ENCODE measurements at regions not wholly inside any gene's neighbourhood (a gene's known extent, or its start where the extent isn't known, plus 50 kb on each side); places are given as distances from the start of the nearest gene placed in this dataset.

GRCh38 chr22:47994045-47994444 is 1231.6 kb downstream of the TBC1D22A start:
- no peak for DNase-seq

DNA sequence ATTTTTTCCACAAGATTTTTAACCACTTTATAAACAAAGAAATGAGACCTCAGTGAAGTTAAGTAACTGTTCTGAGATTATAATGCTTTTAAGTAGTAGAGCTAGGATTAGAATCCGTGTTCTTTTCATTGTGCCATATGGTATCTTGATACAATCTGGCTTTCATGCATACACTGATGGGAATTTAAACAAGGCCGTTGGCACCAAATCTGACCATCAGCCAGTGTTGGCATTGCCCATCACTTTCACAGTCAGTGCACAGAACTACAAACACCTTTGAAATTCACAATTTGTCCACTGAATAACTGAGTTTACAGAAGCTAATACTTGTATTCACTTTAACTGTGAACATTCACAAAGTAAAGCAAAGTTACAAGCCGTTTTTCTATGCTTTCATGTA is 1228.0 kb downstream of the TBC1D22A start:
- DNase-seq, result no peak

DNA sequence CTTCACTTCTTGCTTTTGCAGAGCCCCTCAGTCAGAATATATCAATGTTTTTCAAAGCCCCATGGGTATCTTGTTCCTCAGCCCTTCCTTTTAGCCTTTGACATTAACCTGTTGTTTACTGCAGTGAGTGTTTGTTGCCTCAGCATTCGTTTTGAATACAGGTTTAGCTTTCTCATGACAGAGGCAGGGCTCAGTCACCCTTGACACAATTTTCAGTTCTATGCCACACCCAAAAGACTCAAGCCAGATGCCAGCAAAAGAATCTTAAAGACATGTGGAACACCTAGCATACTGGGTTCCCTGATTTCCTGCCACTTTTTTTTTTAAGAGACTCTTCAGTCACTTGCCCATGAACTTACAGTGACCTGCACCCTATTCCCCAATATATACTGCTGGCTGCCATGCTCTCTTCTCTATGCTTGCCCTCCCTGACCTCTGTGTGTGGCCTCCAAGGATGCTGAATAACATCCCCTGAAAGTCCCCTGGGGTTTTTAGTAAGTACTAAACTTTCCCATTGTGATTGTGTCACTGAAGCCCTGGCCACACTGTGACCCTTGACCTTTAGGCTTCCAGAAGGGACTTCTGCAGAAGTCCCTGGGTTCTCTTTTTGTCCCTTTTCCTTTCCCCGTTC is 1225.5 kb downstream of the TBC1D22A start:
- no peak for DNase-seq

- no peak for DNase-seq
Observed at GRCh38 chr22:47976219-47976618, 1213.8 kb downstream of the TBC1D22A start.

- no peak for DNase-seq
Observed at GRCh38 chr22:47967831-47968230, 1205.4 kb downstream of the TBC1D22A start.

DNA sequence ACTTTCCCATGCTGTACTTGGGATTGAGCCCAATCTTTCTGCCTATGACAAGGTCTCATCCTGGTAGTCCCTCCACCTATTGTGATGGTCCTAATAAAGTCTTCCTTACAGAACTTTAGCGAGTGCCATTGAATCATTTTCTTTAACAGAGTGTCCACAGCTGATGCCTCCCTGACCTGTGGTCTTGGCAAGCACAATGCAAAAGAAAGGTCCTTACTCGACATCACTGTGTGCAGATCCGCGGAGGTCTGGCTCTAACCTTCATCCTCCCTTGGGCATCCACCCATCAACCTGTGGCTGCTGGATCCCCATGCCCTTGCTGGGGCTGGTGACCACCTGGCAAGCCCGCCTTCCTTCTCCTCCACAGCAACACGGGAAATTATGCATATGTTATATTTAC is 1203.9 kb downstream of the TBC1D22A start:
- DNase-seq, result no peak

- no peak for DNase-seq
Observed at GRCh38 chr22:47965896-47966295, 1203.4 kb downstream of the TBC1D22A start.

GRCh38 chr22:47965066-47965465 is 1202.6 kb downstream of the TBC1D22A start:
- DNase-seq, result no peak

GRCh38 chr22:47963660-47964059 is 1201.2 kb downstream of the TBC1D22A start:
- DNase-seq, result no peak

DNA sequence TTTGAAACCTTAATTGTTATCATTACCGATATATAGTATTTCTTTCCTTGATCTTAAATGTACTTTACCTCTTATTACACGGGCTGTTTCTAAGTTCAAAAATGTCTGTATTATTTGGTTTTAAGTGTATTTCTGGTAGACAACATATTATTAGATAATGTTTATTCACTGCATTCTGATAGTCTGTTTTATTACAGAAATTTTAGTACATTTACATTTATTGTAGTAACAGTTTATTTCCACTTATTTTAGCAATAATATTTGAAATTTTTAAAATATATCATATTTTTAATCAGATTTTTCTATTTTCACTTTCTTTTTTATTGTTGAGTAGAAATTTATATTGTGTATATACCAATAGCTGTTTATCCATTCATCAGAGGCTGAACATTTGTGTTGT is 1195.2 kb downstream of the TBC1D22A start:
- no peak for DNase-seq

DNA sequence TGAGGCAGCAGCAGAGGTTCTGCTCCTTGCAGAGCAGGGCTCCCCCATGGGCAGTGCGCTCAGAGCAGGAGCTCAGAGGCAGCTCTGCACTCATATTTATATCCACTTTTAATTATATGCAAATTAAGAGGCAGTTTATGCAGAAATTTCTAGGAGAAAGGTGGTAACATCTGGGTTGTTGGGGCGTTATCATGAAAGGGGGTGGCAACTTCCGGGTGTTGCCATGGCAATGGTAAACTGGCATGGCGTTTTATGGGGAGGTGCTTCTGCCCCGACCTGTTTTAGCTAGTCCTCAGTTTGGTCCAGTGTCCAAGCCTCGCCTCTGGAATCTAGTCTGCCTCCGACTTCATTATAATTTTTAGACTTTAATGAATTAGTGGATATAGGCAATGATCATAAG is 1191.7 kb downstream of the TBC1D22A start:
- no peak for DNase-seq

GRCh38 chr22:47944941-47945340 is 1182.5 kb downstream of the TBC1D22A start:
- no peak for DNase-seq

- no peak for DNase-seq
Observed at GRCh38 chr22:47943729-47944700, 1181.6 kb downstream of the TBC1D22A start.

- DNase-seq, result no peak
Observed at GRCh38 chr22:47940211-47940610, 1177.8 kb downstream of the TBC1D22A start.

- DNase-seq, result no peak
Observed at GRCh38 chr22:47933891-47934290, 1171.4 kb downstream of the TBC1D22A start.

DNA sequence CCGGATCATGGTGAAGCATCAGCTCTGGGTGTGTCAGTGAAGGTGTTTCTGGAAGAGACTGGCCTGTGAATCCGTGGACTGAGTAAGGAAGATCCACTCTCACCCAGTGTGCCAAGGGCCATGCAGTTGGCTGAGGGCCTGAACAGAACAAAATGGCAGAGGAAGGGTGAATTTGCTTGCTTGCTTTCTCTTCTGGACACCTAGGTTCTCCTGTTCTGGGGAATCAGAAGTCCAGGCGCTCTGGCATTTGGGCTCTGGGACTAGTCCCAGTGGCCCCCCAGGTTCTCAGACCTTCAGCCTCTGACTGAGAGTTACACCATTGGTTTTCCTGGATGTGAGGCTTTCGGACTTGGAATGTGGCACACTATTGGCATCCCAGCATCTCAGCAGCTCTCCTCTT is 1170.8 kb downstream of the TBC1D22A start:
- DNase-seq, result no peak

- no peak for DNase-seq
Observed at GRCh38 chr22:47929646-47930185, 1167.3 kb downstream of the TBC1D22A start.

- DNase-seq, result no peak
Observed at GRCh38 chr22:47929073-47929472, 1166.6 kb downstream of the TBC1D22A start.

DNA sequence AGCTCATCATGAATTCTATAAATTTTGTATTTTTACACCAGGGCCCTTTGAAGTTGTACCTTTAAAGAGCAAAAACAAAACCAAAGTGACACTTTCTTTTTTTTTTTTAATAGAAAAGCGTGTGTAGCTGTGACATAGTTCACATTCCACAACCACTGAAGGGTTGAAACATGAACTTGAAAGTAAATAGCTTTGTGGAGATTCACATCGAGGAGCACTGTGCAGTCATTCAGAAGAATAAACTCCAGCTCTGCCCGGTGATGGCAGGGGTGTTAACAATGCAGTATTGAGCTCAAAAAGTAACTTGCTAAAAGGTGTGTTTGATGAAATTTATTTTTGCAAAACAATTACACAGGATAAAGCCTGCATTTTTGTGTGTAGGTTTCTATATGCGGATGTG is 1166.2 kb downstream of the TBC1D22A start:
- no peak for DNase-seq

- DNase-seq, result no peak
Observed at GRCh38 chr22:47927648-47928210, 1165.3 kb downstream of the TBC1D22A start.

GRCh38 chr22:47923011-47923427 is 1160.6 kb downstream of the TBC1D22A start:
- DNase-seq, result no peak

- no peak for DNase-seq
Observed at GRCh38 chr22:47921906-47922305, 1159.5 kb downstream of the TBC1D22A start.

- no peak for DNase-seq
Observed at GRCh38 chr22:47920380-47920959, 1158.0 kb downstream of the TBC1D22A start.

Data from stimulated activated CD4-positive, alpha-beta T cell treated with anti-CD3 and anti-CD28 coated beads, Interleukin-12 subunit alpha, Interleukin-12 subunit beta, amount 100 ng/mL, for 4 hours (primary cell).